Stimulated activated CD4-positive, alpha-beta T cell treated with anti-CD3 and anti-CD28 coated beads, Interleukin-12 subunit alpha, Interleukin-12 subunit beta, amount 100 ng/mL, for 48 hours (primary cell): ENCODE measurements at regions not wholly inside any gene's neighbourhood (a gene's known extent, or its start where the extent isn't known, plus 50 kb on each side); places are given as distances from the start of the nearest gene placed in this dataset.
A peak's percentile ranks its signal among the peaks of the same experiment; 100 is the strongest.
"Not testable (repeated sequence)": the region's sequence is repeated elsewhere in the genome, so short reads cannot be mapped to it uniquely, and the experiment has no call there.

ENCODE experiments used
- DNase-seq, 3 donors: peaks; one replicate each; pipeline ENCODE4 v3.0.0-alpha.2; 2020; ENCODE audit warnings: low read depth in 2 of 3, low spot score in 1 of 3

DNA sequence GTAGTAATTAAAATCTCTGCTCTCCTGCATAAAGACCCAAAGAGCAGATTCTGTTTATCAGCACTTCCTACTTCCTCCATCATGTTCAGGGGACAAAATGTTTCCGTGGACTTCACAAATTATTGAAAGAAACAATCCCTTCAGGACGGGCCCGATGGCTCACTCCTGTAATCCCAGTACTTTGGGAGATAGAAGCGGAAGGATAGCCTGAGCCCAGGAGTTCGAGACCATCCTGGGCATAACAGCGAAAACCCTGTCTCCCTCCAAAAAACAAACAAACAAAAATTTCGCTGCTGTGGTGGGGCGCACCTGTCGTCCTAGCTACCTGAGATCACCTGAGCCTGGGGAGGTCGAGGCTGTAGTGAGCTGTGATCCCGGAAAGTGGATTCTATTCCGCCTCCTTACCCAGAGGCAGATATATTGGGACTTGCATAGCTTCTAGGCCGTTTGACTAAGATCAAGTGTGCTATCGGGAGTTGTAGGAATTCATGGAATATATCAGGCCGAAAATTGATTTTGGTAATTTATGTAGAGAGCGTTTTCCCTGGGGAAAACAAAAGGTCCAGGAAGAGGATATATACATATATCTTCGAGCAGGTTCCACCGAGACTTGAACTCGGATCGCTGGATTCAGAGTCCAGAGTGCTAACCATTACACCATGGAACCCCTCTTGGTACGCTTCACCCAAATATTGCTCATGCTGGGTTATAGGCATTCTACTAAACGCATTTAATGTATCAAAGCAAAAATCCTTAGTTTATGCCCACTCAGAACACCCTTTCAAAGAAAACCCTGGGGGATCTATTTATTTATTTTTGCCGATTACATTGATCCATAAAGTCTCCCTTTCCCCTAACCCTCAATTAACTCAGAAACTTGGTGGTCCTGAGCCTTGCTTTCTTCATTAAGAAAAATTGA is 74.5 kb upstream of the ZNF184 start:
- peak; percentile 30 to 57 (median 45) for DNase-seq

DNA sequence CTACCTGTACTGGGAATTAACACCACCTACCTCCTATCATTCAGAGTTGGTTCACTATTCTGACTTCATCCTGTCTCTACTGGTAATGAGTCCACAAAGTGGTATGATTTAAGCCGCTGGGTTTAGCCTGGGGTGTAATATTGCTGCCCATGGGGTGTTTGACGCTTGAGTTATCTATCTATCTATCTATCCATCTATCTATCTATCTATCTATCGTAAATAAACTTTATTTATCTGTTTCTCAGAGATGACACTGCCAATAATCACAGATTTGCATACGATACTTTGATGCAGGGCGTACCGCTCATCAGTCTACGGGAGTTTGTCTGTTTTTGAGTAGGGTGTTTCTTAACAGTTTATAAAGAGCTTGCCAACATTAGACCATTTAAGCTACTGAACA is 73.6 kb upstream of the ZNF184 start:
- DNase-seq, result no peak

DNA sequence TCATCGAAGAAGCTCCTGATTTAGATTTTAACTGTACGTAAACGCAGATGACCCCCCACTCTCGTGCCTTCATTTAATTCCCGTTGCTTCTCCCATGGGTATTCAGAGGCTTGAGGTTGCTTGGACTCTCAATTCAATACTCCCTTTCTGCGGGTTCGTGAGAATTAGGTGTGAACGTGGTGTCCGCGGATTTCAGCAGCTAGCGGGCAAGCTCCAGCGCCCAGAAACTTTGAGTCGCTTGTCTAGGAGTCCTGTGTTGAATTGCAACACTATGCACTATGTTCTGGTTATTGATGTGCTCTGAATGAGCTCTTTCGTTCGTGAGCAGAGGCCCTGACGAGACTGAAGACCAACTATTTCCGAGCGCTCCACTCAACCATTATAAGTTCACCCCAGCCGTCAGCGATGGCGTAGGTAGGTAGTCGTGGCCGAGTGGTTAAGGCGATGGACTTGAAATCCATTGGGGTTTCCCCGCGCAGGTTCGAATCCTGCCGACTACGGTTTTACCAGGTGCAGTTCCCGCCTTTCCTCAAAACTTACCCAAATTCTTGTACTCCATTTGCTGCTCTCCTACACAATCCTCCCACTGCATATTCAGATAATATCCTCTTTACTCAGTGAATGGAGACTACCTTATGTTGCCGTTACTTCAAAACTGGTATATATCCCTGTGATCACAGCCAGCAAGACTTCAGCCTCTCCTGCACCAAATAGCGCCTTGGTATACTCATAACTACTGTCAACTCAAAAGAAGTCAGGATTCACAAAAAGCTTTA is 72.6 kb upstream of the ZNF184 start:
- DNase-seq, result peak; percentile 42 to 70 (median 52)

DNA sequence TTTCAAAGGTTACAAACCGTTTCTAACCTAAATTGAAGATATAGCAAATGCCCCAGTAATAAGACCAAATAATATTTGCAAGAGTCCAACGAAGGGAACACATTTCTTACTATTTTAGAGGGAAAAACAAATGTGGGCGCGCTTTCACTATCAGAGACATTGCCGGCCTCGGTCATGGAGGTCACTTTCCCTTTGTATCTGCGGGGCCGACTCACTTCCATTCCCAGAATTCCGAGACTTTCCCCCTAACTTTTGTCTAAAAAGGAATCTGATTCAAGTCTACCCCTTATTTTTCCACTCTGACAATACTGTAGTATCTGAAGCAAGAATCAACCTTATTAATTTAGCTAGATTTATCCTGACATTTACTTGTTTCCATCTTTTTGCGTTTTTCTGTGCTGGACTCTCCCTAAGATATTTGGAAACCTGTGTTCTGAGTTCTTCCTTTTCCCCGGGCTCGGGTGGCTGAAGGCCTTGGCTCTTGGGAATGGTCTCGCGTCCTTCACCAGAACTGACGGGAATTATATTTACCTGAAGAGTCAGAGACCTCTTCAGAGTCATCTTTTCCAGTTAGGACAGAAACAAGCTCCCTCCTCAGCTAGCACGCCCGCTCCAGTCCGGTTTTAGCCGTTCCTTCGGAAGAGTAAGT is 71.8 kb upstream of the ZNF184 start:
- no peak for DNase-seq

DNA sequence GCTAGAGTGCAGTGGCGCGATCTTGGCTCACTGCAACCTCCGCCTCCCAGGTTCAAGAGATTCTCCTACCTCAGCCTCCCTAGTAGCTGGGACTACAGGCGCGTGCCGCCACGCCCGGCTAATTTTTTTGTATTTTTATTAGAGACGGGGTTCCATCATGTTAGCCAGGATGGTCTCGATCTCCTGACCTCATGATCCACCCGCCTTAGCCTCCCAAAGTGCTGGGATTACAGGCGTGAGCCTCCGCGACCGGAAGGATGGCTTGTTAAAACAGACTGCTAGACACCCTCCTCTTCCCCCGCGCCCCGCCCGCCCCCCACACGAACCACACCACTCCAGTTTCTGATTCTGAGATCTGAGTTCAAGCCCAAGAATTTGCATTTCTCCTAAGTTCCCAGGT is 71.2 kb upstream of the ZNF184 start:
- DNase-seq, result not testable (repeated sequence)

DNA sequence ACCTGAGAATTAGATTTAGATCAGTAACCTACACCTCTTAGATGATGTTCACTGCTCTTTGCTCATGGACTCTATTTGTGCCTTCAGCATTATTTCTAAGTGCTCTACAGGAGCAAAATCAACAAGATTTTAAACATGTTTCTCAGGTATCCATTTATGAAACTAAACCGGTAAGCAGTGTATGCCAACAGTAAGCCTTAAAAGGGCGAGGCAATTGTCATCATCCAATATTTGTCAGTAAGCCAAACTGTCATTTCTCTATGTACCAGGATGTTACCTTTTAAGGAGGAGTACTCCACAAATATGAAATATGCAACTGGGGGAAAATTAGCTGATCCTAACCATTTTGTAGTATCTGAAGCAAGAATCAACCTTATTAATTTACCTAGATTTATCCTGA is 69.6 kb upstream of the ZNF184 start:
- no peak for DNase-seq

DNA sequence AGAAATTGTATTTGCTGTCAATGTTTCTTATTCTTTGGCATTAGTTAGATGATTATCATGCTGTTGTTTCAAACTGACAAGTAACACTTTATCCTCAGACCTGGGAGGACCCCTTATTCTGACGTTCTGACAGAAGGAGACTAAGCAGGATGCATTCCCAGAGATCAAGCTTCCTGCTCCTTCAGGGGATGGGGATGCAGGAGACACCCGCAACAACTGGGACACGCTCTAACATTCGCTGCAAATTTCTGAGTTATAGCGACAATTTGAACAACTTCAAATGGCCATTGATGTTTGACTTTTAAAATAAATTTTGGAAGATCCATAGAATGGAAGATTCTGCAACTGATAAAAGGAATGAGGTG is 69.0 kb upstream of the ZNF184 start:
- DNase-seq, result no peak

DNA sequence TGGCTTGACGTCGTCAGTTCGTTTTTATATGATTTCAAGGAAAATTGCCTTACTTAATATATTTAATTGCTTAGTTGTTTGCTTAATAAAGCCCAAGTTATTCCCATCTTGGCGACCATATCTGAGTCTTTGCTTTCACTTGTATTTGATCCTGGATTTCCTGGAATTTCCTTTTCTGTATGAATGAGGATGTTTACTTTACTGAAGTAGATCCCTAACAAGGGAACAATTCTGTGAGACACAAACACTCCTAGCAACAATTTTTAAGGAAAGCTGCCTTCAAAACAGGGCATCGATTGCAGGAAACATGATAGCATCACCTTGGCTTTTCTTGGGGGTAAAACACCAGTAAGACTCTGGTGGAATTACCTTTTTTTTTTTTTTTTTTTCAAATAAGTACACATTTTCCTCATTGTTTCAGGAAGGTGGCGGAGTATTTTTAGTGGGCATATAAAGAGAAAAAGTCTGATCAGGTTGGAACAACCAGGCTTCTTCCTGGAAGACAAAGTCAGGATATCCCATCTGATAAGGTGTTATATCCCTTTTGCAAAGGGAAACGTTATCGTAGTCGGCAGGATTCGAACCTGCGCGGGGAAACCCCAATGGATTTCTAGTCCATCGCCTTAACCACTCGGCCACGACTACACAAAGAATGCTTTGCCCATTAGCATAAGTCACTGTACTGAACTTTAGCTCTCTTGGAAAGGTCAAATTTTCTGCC is 68.5 kb upstream of the ZNF184 start:
- peak in 1 of 3 donors; percentile 25 for DNase-seq

DNA sequence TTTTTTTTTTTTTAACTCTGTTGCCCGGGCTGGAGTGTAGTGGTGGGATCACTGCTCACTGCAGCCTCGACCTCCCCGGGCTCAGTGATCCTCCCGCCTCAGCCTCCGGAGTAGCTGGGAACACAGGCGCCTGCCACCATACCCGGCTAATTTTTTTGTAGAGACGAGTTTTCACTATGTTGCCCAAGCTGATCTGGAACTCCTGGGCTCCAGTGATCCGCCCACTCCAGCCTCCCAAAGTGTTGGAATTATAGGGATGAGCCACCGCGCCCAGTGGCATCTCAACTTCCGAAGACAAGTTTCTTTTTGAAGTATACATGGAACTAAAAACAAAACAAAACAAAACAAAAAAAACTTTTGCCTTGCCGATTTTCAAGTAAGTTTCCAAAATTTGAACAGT is 66.6 kb upstream of the ZNF184 start:
- no peak for DNase-seq

DNA sequence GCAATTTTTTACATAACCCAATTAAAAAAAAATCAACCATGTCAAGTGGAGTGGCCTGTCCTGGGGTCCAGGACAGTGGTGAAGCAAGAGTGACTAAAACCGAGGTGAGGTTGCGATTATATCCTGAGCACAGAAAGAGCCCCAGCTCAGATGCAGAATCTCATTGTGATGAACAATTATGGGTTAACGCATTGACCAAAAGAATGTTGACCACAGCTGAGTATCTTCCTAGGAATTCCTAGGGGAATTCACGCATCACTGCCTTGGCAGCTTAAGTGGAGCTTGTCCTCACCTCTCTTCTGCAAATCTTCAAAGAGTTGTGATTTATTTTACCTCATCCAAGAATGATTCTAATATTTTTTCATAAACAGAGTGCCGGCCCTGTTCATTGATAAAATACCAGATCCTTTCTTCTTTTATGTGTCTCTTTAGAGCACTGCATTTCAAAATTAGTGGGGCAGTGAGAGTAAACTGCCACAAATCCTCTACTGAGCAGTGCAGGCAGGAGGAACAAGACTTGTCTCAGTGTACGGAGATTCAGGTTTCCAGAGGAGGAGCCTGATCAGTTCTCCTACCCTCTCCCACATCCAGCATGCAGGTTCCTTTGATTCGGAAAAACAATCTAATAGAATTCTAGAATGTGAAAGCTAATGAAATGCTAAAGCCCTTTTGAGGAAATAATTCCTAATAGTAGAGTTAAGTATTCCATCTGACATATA is 60.1 kb upstream of the ZNF184 start:
- no peak for DNase-seq

DNA sequence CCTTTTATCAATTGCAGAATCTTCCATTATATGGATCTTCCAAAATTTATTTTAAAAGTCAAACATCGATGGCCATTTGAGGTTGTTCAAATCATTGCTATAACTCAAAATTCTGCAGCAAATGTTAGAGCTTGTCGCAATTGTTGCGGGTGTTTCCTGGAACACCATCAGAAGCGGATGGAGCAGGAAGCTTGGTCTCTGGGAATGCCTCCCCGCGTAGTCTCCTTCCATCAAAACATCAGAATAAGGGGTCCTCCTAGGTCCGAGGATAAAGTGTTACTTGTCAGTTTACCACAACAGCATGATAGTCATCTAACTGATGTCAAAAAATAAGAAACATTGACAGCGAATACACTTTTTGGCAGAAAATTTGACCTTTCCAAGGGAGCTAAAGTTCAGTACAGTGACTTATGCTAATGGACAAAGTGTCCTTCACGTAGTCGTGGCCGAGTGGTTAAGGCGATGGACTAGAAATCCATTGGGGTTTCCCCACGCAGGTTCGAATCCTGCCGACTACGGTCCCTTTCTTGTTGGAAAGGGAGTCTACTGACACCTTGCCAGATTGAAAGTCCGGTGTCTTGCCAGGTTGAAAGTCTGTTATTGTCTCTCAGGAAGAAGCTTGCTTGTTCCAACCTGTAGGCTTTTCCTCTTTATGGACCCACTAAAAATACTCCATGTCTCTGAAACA is 59.0 kb upstream of the ZNF184 start:
- no peak for DNase-seq

DNA sequence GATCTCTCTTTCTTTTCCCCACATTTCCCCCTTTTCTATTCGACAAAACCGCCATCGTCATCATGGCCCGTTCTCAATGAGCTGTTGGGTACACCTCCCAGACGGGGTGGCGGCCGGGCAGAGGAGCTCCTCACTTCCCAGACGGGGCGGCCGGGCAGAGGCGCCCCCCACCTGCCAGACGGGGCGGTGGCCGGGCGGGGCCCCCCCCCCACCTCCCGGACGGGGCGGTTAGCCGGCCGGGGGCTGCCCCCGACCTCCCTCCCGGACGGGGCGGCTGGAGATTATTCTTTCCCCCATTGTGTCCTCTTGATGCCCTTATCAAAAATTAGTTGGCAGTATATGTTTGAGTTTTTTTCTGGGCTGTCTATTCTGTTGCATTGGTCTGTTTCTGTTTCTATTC is 56.9 kb upstream of the ZNF184 start:
- DNase-seq, result not testable (repeated sequence)

DNA sequence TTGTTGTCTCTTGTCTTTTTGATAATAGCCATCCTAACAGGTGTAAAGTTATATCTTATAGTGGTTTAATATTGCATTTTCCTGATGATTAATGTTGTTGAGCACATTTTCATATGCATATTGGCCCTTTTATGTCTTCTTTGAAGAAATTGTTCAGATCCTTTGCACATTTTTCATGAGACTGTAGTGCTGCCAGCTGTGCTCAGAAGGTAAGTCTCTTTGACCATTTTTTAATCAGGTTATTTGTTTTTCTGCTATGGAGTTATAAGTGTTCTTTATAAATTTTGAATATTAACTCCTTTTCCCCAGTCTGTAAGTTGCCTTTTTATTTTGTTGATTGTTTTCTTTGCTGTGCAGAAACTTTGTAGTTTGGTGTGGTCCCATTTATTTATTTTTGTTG is 55.8 kb upstream of the ZNF184 start:
- no peak for DNase-seq
